Lung microvascular endothelial cell (primary cell): ENCODE measurements at regions not wholly inside any gene's neighbourhood (a gene's known extent, or its start where the extent isn't known, plus 50 kb on each side); places are given as distances from the start of the nearest gene placed in this dataset.
"Not testable (repeated sequence)": the region's sequence is repeated elsewhere in the genome, so short reads cannot be mapped to it uniquely, and the experiment has no call there.

Source experiments
- DNase-seq, 2 donors: peaks; one replicate each; pipeline versions ENCODE4 v3.0.0 to v3.0.0-alpha.2; 2010; ENCODE audit warnings: low read depth in 2 of 2

- DNase-seq = no peak
Observed at GRCh38 chr15:99455789-99456160, 110.0 kb upstream of the MEF2A start.

GRCh38 chr15:99464137-99464536, 101.6 kb upstream of the MEF2A start:
- DNase-seq = no peak

GRCh38 chr15:99466701-99467337, 99.0 kb upstream of the MEF2A start:
- peak; percentile 28 to 81 for DNase-seq

- DNase-seq = no peak
Observed at GRCh38 chr15:99467338-99467720, 98.5 kb upstream of the MEF2A start.

GRCh38 chr15:99467853-99468464, 97.8 kb upstream of the MEF2A start:
- DNase-seq = no peak

- not testable (repeated sequence) for DNase-seq
Observed at GRCh38 chr15:99470204-99470603, 95.6 kb upstream of the MEF2A start.

GRCh38 chr15:99472416-99473145, 93.2 kb upstream of the MEF2A start:
- no peak for DNase-seq

GRCh38 chr15:99473981-99474906, 91.5 kb upstream of the MEF2A start:
- DNase-seq = no peak

GRCh38 chr15:99474909-99475753, 90.7 kb upstream of the MEF2A start:
- no peak for DNase-seq

GRCh38 chr15:99475754-99476412, 89.9 kb upstream of the MEF2A start:
- no peak for DNase-seq

GRCh38 chr15:99476413-99477222, 89.2 kb upstream of the MEF2A start:
- peak; percentile 51 to 95 for DNase-seq

GRCh38 chr15:99477791-99478471, 87.9 kb upstream of the MEF2A start:
- DNase-seq = no peak

- no peak for DNase-seq
Observed at GRCh38 chr15:99478977-99479376, 86.8 kb upstream of the MEF2A start.

GRCh38 chr15:99480016-99480810, 85.6 kb upstream of the MEF2A start:
- no peak for DNase-seq

GRCh38 chr15:99481113-99481950, 84.5 kb upstream of the MEF2A start:
- no peak for DNase-seq

- no peak for DNase-seq
Observed at GRCh38 chr15:99481951-99482230, 83.9 kb upstream of the MEF2A start.

GRCh38 chr15:99482993-99483392, 82.8 kb upstream of the MEF2A start:
- DNase-seq = no peak
